ENCODE measurements at regions not wholly inside any gene's neighbourhood (a gene's known extent, or its start where the extent isn't known, plus 50 kb on each side); places are given as distances from the start of the nearest gene placed in this dataset.

- no peak overlapping the region for H3K4me3 ChIP-seq
- TF ChIP-seq CTCF (IDR thresholded peaks at IDR 0.05) (no peak), POLR2AphosphoS5 (IDR thresholded peaks at IDR 0.05; ENCODE audit: insufficient read depth in 1 of 2, low read depth in 1 of 2) (no peak), POLR2A (IDR thresholded peaks at IDR 0.05) (no peak)
- H3K9me3 ChIP-seq: no peaks in the 10 kb centered on the region
- no peaks in the 10 kb centered on the region for H3K4me1 ChIP-seq
- H3K27ac ChIP-seq: no peak overlapping the region
- intact Hi-C loops (cut with DNase I): no loop called here
- H3K27me3 ChIP-seq: no peaks in the 10 kb centered on the region
- no peak for DNase-seq (ENCODE audit: extremely low spot score in 2 of 2)
- no peaks in the 10 kb centered on the region for H3K36me3 ChIP-seq
Observed at GRCh38 chr6:145490068-145490467, 245.3 kb downstream of the EPM2A start.

- no peak overlapping the region for H3K4me3 ChIP-seq
- no peak for DNase-seq (ENCODE audit: extremely low spot score in 2 of 2)
- H3K27ac ChIP-seq: no peak overlapping the region
- no peak for TF ChIP-seq POLR2AphosphoS5 (IDR thresholded peaks at IDR 0.05; ENCODE audit: insufficient read depth in 1 of 2, low read depth in 1 of 2)
- no peak for TF ChIP-seq POLR2A (IDR thresholded peaks at IDR 0.05)
- TF ChIP-seq CTCF (IDR thresholded peaks at IDR 0.05): no peak
- no peaks in the 10 kb centered on the region for H3K9me3 ChIP-seq
- H3K4me1 ChIP-seq: no peaks in the 10 kb centered on the region
- H3K36me3 ChIP-seq: no peaks in the 10 kb centered on the region
- intact Hi-C loops (cut with DNase I): no loop called here
- no peaks in the 10 kb centered on the region for H3K27me3 ChIP-seq
Observed at GRCh38 chr6:145491126-145491525, 244.2 kb downstream of the EPM2A start.

- intact Hi-C loops (cut with DNase I): no loop called here
- Histone ChIP-seq H3K27me3 (no peaks in the 10 kb centered on the region), H3K4me1 (no peaks in the 10 kb centered on the region), H3K27ac (no peak overlapping the region), H3K4me3 (no peak overlapping the region), H3K9me3 (no peaks in the 10 kb centered on the region), H3K36me3 (no peaks in the 10 kb centered on the region)
- no peak for DNase-seq (ENCODE audit: extremely low spot score in 2 of 2)
- TF ChIP-seq POLR2A (IDR thresholded peaks at IDR 0.05): no peak
- TF ChIP-seq CTCF (IDR thresholded peaks at IDR 0.05): no peak
- TF ChIP-seq POLR2AphosphoS5 (IDR thresholded peaks at IDR 0.05; ENCODE audit: insufficient read depth in 1 of 2, low read depth in 1 of 2): no peak
Observed at GRCh38 chr6:145497006-145497405, 238.3 kb downstream of the EPM2A start.

GRCh38 chr6:145498425-145498824, 236.9 kb downstream of the EPM2A start:
- Histone ChIP-seq H3K9me3 (no peaks in the 10 kb centered on the region), H3K27ac (no peak overlapping the region), H3K4me3 (no peak overlapping the region), H3K4me1 (no peaks in the 10 kb centered on the region), H3K27me3 (no peaks in the 10 kb centered on the region), H3K36me3 (no peaks in the 10 kb centered on the region)
- TF ChIP-seq POLR2AphosphoS5 (IDR thresholded peaks at IDR 0.05; ENCODE audit: insufficient read depth in 1 of 2, low read depth in 1 of 2) (no peak), POLR2A (IDR thresholded peaks at IDR 0.05) (no peak), CTCF (IDR thresholded peaks at IDR 0.05) (no peak)
- intact Hi-C loops (cut with DNase I): no loop called here
- no peak for DNase-seq (ENCODE audit: extremely low spot score in 2 of 2)

- Histone ChIP-seq H3K27ac (no peak overlapping the region), H3K27me3 (no peaks in the 10 kb centered on the region), H3K9me3 (no peaks in the 10 kb centered on the region), H3K4me3 (no peak overlapping the region), H3K4me1 (no peaks in the 10 kb centered on the region), H3K36me3 (no peaks in the 10 kb centered on the region)
- no peak for TF ChIP-seq POLR2A (IDR thresholded peaks at IDR 0.05)
- no peak for TF ChIP-seq POLR2AphosphoS5 (IDR thresholded peaks at IDR 0.05; ENCODE audit: insufficient read depth in 1 of 2, low read depth in 1 of 2)
- TF ChIP-seq CTCF (IDR thresholded peaks at IDR 0.05): no peak
- no peak for DNase-seq (ENCODE audit: extremely low spot score in 2 of 2)
- intact Hi-C loops (cut with DNase I): no loop called here
Observed at GRCh38 chr6:145502416-145502815, 232.9 kb downstream of the EPM2A start.

Data from vagina (tissue), 2 donors.